ENCODE measurements at regions not wholly inside any gene's neighbourhood (a gene's known extent, or its start where the extent isn't known, plus 50 kb on each side); places are given as distances from the start of the nearest gene placed in this dataset.

DNA sequence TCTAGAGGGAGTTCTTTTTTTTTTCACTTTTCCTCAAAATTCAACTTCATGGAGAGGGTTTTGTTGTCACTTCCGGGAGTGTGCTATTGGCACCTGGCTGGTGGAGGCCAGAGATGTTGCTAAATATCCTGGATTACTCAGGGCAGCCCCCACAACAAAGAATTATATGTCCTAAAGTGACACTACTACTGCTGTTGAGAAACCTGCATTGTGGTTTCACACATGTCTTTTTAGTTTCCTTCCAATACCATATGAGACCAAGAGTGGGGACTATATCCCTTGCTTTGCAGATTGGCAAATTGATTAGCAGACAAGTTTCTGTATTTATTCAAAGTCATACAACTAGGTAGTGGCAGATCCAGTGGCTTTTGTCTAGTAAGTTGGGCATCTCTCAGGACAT, 826.8 kb downstream of the TRIB2 start:
- DNase-seq (ENCODE audit: low spot score) (no peak), ATAC-seq (no peak)
- TF ChIP-seq EZH2 (IDR thresholded peaks at IDR 0.05; ENCODE audit: low read depth, unreplicated experiment) (no peak), CTCF (conservative IDR thresholded peaks at IDR 0.05; ENCODE audit: low read depth in 2 of 2) (no peak), STAT1 (IDR thresholded peaks at IDR 0.05; ENCODE audit: unreplicated experiment) (no peak), EZH2phosphoT487 (IDR thresholded peaks at IDR 0.05; ENCODE audit: unreplicated experiment) (no peak), ZNF114 (CRISPR knock-in tag; IDR thresholded peaks at IDR 0.05) (no peak), POLR2AphosphoS5 (IDR thresholded peaks at IDR 0.05; ENCODE audit: low read depth) (no peak), CREB1 (CRISPR knock-in tag; IDR thresholded peaks at IDR 0.05; ENCODE audit: low read depth) (no peak), ETS1 (IDR thresholded peaks at IDR 0.05) (no peak), ZNF462 (CRISPR knock-in tag; IDR thresholded peaks at IDR 0.05) (no peak), JUNB (IDR thresholded peaks at IDR 0.05; ENCODE audit: unreplicated experiment) (no peak), NANOG (IDR thresholded peaks at IDR 0.05; ENCODE audit: borderline replicate concordance) (no peak), ZNF331 (CRISPR knock-in tag; IDR thresholded peaks at IDR 0.05; ENCODE audit: low read depth) (no peak)
- TF ChIP-seq, protein P1, sequence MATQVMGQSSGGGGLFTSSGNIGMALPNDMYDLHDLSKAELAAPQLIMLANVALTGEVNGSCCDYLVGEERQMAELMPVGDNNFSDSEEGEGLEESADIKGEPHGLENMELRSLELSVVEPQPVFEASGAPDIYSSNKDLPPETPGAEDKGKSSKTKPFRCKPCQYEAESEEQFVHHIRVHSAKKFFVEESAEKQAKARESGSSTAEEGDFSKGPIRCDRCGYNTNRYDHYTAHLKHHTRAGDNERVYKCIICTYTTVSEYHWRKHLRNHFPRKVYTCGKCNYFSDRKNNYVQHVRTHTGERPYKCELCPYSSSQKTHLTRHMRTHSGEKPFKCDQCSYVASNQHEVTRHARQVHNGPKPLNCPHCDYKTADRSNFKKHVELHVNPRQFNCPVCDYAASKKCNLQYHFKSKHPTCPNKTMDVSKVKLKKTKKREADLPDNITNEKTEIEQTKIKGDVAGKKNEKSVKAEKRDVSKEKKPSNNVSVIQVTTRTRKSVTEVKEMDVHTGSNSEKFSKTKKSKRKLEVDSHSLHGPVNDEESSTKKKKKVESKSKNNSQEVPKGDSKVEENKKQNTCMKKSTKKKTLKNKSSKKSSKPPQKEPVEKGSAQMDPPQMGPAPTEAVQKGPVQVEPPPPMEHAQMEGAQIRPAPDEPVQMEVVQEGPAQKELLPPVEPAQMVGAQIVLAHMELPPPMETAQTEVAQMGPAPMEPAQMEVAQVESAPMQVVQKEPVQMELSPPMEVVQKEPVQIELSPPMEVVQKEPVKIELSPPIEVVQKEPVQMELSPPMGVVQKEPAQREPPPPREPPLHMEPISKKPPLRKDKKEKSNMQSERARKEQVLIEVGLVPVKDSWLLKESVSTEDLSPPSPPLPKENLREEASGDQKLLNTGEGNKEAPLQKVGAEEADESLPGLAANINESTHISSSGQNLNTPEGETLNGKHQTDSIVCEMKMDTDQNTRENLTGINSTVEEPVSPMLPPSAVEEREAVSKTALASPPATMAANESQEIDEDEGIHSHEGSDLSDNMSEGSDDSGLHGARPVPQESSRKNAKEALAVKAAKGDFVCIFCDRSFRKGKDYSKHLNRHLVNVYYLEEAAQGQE (IDR thresholded peaks at IDR 0.05; ENCODE audit: unreplicated experiment), result no peak
- Histone ChIP-seq H3K4me2 (no peak overlapping the region), H3K27ac (ENCODE audit: low read depth) (no peak overlapping the region), H3K27me3 (ENCODE audit: insufficient read depth) (no peaks in the 10 kb centered on the region), H4K20me1 (replicated peaks; ENCODE audit: insufficient read depth) (no peaks in the 10 kb centered on the region), H3K4me3 (no peak overlapping the region), H3K36me3 (ENCODE audit: insufficient read depth) (no peaks in the 10 kb centered on the region), H3K79me2 (replicated peaks; ENCODE audit: insufficient read depth) (no peaks in the 10 kb centered on the region), H3K4me1 (ENCODE audit: insufficient read depth) (no peaks in the 10 kb centered on the region), H3K9me2 (ENCODE audit: insufficient read depth) (no peaks in the 10 kb centered on the region), H3F3A (replicated peaks; ENCODE audit: low read depth) (no peaks in the 10 kb centered on the region), H2AFZ (no peak overlapping the region)
- Mint-ChIP-seq H3K4me3 (no peak overlapping the region), H3K27ac (no peak overlapping the region), H3K36me3 (ENCODE audit: low read depth) (no peaks in the 10 kb centered on the region), H3K4me1 (peaks cover 4% of the 10 kb centered on the region; the same call in 2 of the 3 replicates), H3K27me3 (ENCODE audit: insufficient read depth, low read depth, poor library complexity) (no peaks in the 10 kb centered on the region), H3K9me3 (no peaks in the 10 kb centered on the region)
